ENCODE measurements at regions not wholly inside any gene's neighbourhood (a gene's known extent, or its start where the extent isn't known, plus 50 kb on each side); places are given as distances from the start of the nearest gene placed in this dataset.

DNA sequence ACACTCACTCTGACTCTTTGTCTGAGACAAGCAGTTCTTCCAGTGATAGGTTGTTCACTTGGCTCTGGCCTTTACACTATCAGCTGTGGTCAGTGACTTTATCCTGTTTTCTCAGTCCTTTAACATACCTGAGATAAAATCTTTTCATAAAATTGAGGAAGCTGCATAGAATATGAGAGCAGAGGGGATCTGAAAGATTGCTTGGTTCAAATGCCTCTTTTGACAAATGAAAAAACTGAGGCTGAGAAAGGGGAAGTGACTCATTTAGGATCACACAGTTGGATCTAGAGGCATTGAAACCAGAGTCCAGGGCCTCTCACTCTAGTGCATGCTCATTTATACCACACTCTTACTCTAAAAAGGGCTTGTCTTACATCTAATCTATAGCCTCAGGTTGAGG is 277.0 kb upstream of the TBX18 start:
- Histone ChIP-seq H3K27ac (ENCODE audit: low read depth in 2 of 2, low read length in 2 of 2) (no peak overlapping the region), H3K4me1 (ENCODE audit: control insufficient read depth in 2 of 3, insufficient read depth in 2 of 3, low read depth in 1 of 3, low read length in 3 of 3) (no peaks in the 10 kb centered on the region), H3K27me3 (ENCODE audit: control insufficient read depth, insufficient read depth, low read length) (no peaks in the 10 kb centered on the region), H3K9me3 (ENCODE audit: control insufficient read depth in 2 of 3, insufficient read depth in 1 of 3, low read length in 3 of 3) (no peaks in the 10 kb centered on the region), H3K9ac (ENCODE audit: low read length in 3 of 3) (no peak overlapping the region), H3K36me3 (ENCODE audit: control insufficient read depth in 2 of 3, insufficient read depth in 3 of 3, low read length in 3 of 3) (no peaks in the 10 kb centered on the region), H3K4me3 (ENCODE audit: low read length in 3 of 3) (no peak overlapping the region)
- TF ChIP-seq, protein P1, sequence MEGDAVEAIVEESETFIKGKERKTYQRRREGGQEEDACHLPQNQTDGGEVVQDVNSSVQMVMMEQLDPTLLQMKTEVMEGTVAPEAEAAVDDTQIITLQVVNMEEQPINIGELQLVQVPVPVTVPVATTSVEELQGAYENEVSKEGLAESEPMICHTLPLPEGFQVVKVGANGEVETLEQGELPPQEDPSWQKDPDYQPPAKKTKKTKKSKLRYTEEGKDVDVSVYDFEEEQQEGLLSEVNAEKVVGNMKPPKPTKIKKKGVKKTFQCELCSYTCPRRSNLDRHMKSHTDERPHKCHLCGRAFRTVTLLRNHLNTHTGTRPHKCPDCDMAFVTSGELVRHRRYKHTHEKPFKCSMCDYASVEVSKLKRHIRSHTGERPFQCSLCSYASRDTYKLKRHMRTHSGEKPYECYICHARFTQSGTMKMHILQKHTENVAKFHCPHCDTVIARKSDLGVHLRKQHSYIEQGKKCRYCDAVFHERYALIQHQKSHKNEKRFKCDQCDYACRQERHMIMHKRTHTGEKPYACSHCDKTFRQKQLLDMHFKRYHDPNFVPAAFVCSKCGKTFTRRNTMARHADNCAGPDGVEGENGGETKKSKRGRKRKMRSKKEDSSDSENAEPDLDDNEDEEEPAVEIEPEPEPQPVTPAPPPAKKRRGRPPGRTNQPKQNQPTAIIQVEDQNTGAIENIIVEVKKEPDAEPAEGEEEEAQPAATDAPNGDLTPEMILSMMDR (IDR thresholded peaks at IDR 0.05; ENCODE audit: borderline replicate concordance, extremely low read depth, insufficient read depth): no peak
- no peak for DNase-seq
- intact Hi-C loops (cut with DNase I): no loop called here
- FAIRE-seq: no peak

DNA sequence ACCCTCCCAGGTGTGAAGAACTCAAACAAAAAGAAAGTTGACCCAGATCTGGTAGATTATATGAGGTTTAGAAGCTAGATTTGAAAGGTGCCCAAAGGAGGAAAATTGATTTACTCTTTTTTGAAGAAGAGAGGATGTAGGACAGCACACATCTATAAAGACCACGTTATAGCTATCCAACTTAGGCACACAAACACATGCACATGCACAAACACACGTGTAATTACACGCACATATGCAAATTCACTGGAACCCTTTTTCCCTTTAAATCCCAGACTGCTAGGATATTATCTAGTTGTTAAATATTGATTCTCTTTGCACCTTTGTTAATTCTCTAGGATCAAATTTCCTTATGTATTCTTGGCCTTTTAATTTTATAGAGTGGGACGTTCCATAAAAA is 272.8 kb upstream of the TBX18 start:
- FAIRE-seq: no peak
- intact Hi-C loops (cut with DNase I): no loop called here
- Histone ChIP-seq H3K9ac (ENCODE audit: low read length in 3 of 3) (no peak overlapping the region), H3K4me1 (ENCODE audit: control insufficient read depth in 2 of 3, insufficient read depth in 2 of 3, low read depth in 1 of 3, low read length in 3 of 3) (no peaks in the 10 kb centered on the region), H3K27me3 (ENCODE audit: control insufficient read depth, insufficient read depth, low read length) (no peaks in the 10 kb centered on the region), H3K36me3 (ENCODE audit: control insufficient read depth in 2 of 3, insufficient read depth in 3 of 3, low read length in 3 of 3) (no peaks in the 10 kb centered on the region), H3K4me3 (ENCODE audit: low read length in 3 of 3) (no peak overlapping the region), H3K27ac (ENCODE audit: low read depth in 2 of 2, low read length in 2 of 2) (no peak overlapping the region), H3K9me3 (ENCODE audit: control insufficient read depth in 2 of 3, insufficient read depth in 1 of 3, low read length in 3 of 3) (peaks cover 0 to 6% (median 0%) of the 10 kb centered on the region in 3 donors)
- TF ChIP-seq, protein P1 (IDR thresholded peaks at IDR 0.05; ENCODE audit: borderline replicate concordance, extremely low read depth, insufficient read depth): no peak
- no peak for DNase-seq

DNA sequence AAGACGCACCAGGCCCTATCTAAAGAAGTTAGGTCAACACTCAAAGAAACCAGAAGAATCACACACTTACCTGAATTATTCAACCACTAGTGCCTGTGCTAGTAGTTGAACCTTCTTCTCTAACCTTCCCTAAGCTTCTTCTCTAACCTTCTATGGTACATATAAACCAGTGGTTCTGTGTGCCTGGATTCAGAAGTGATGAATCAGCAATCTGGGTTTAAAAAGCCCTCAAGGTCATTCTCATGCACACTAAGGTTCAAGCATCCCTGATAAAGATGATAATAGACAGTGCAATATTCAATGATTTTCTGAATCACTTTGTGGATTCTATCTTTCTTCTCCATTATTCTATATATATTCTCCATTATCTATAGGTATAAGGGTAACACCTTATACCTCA is 271.4 kb upstream of the TBX18 start:
- H3K9ac ChIP-seq (ENCODE audit: low read length in 3 of 3): no peak overlapping the region
- no peaks in the 10 kb centered on the region for H3K36me3 ChIP-seq (ENCODE audit: control insufficient read depth in 2 of 3, insufficient read depth in 3 of 3, low read length in 3 of 3)
- no peaks in the 10 kb centered on the region for H3K27me3 ChIP-seq (ENCODE audit: control insufficient read depth, insufficient read depth, low read length)
- intact Hi-C loops (cut with DNase I): no loop called here
- H3K9me3 ChIP-seq (ENCODE audit: control insufficient read depth in 2 of 3, insufficient read depth in 1 of 3, low read length in 3 of 3): peaks cover 0 to 10% (median 0%) of the 10 kb centered on the region in 3 donors
- DNase-seq (no peak), FAIRE-seq (no peak)
- TF ChIP-seq, protein P1 (IDR thresholded peaks at IDR 0.05; ENCODE audit: borderline replicate concordance, extremely low read depth, insufficient read depth): no peak
- H3K4me3 ChIP-seq (ENCODE audit: low read length in 3 of 3): no peak overlapping the region
- no peaks in the 10 kb centered on the region for H3K4me1 ChIP-seq (ENCODE audit: control insufficient read depth in 2 of 3, insufficient read depth in 2 of 3, low read depth in 1 of 3, low read length in 3 of 3)
- H3K27ac ChIP-seq (ENCODE audit: low read depth in 2 of 2, low read length in 2 of 2): no peak overlapping the region

DNA sequence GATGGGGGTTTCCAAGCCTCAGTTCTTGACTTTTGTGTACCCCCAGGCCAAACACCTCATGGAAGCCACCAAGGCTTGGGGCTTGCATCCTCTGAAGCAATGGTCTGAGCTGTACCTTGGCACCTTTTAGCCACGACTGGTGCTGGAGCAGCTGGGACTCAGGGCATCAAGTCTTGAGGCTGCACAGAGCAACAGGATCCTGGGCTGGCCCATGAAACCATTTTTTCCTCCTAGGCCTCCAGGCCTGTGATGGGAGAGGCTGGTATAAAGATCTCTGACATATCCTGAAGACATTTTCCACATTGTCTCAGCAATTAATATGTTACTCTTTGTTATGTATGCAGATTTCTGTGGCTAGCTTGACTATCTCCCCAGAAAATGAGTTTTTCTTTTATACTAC is 269.1 kb upstream of the TBX18 start:
- Histone ChIP-seq H3K36me3 (ENCODE audit: control insufficient read depth in 2 of 3, insufficient read depth in 3 of 3, low read length in 3 of 3) (no peaks in the 10 kb centered on the region), H3K27ac (ENCODE audit: low read depth in 2 of 2, low read length in 2 of 2) (no peak overlapping the region), H3K4me3 (ENCODE audit: low read length in 3 of 3) (no peak overlapping the region), H3K4me1 (ENCODE audit: control insufficient read depth in 2 of 3, insufficient read depth in 2 of 3, low read depth in 1 of 3, low read length in 3 of 3) (no peaks in the 10 kb centered on the region), H3K9ac (ENCODE audit: low read length in 3 of 3) (no peak overlapping the region), H3K27me3 (ENCODE audit: control insufficient read depth, insufficient read depth, low read length) (no peaks in the 10 kb centered on the region), H3K9me3 (ENCODE audit: control insufficient read depth in 2 of 3, insufficient read depth in 1 of 3, low read length in 3 of 3) (peaks cover 0 to 10% (median 2%) of the 10 kb centered on the region in 3 donors)
- intact Hi-C loops (cut with DNase I): no loop called here
- no peak for FAIRE-seq
- no peak for DNase-seq
- TF ChIP-seq, protein P1 (IDR thresholded peaks at IDR 0.05; ENCODE audit: borderline replicate concordance, extremely low read depth, insufficient read depth): no peak

Measured in kidney (tissue), 13 donors.